ENCODE measurements at regions not wholly inside any gene's neighbourhood (a gene's known extent, or its start where the extent isn't known, plus 50 kb on each side); places are given as distances from the start of the nearest gene placed in this dataset.
"Not testable (repeated sequence)": the region's sequence is repeated elsewhere in the genome, so short reads cannot be mapped to it uniquely, and the experiment has no call there.

DNA sequence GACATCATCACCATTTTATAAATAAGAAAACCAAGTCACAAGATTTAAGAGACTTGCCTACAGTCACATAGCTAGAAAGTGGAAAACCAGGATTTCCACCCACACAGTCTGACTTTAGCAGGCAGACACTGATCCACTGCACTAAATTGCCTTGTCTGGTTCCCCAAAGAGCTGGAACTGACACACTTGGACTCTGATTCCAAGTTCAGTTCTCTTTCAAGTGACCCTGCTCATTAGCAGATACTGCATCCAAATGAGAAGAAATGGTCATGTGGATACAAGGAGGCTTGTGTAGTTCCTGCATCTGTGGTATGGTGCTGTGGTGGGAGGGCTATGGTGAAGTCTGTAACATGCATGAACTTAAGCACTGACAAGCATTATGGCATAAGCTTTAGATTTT, 180.1 kb upstream of the MKLN1 start:
- no peak for DNase-seq (ENCODE audit: low read depth)

- DNase-seq (ENCODE audit: low read depth), result no peak
Measured at GRCh38 chr7:131148258-131148657, 179.4 kb upstream of the MKLN1 start.

DNA sequence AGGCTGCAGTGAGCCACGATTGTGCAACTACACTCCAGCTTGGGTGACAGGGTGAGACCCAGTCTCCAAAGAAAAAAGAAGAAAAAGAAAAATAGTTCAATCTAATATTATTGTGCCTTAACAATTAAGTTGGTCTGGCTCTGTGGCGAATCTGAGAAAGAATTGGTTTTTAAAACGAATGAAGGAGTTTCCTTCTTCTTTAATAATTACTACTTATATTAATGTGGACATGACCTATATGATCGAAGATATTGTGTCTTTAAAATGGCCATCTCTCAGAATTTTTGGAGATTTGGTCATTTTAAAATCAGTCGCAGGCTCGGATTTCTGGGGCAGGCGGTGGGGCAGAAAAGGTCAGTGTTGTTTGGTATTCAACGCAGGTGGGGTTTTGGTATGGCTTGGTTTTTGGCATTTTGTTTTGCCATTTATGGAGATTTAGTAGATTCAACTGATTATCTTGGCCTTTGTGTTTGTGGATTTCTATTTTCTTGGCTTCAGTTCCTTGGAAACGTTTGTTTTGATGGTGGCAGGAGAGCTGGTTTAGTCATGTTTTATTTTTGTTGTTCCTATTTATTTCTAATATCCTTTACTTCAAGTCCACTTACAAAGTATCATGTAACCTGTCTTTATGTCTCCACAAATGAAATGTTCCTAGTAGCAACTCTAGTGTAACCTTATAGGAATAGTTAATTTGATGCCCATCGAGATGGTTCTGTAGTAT, 178.8 kb upstream of the MKLN1 start:
- no peak for DNase-seq (ENCODE audit: low read depth)

DNA sequence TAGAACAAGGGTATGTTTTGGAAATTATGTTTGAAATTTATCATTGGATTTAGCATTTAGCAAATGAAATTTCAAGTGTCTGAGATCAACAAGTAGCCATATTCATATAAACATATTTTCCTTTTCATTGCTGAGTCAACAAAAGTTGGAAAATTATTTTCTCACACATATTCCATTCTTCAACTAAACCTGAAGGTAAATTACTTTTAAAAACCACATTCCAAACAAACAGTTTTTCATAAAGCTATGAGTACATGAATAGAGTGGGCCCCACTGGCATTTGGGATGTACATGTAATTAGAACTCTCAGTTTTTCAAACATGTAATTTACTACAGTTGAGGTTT, 178.3 kb upstream of the MKLN1 start:
- DNase-seq (ENCODE audit: low read depth), result no peak

DNA sequence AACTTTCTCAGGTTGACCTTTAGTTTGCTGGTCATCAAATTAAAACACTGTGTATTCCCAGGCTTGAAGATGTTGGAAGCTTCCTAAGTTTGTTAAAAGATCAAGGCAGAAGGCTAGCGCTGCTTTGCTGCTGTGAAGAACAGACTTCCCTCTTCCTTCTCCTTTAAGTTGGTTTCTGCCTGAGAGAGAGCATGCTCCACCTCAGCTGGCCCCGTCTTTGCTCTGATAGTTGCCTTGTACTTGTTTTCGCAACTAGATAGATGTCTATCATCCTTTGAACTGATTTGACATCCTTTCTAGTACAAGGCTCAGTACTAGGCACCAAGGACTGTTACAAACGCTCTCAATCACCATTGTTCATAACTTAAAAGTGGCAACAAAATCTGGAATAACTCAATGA, 177.8 kb upstream of the MKLN1 start:
- no peak for DNase-seq (ENCODE audit: low read depth)

GRCh38 chr7:131151034-131151433, 176.6 kb upstream of the MKLN1 start:
- no peak for DNase-seq (ENCODE audit: low read depth)

DNA sequence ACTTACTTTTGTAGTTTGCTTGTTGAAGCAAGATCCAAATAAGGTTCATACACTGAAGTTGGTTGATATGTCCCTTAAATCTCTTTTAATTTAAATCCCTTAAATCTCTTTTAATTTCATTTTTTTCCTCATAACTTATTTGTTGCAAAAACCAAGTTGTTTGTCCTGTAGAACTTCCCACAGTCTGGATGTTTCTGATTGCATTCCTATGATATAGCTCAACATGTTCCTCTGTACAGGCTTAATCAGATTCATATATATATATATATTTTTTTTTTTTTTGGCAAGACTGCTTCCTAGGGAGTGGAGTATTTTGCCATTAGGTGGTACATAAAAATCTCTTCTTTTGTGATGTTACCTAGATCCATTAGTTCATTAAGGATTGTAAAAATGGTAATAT, 174.9 kb upstream of the MKLN1 start:
- DNase-seq (ENCODE audit: low read depth), result no peak

DNA sequence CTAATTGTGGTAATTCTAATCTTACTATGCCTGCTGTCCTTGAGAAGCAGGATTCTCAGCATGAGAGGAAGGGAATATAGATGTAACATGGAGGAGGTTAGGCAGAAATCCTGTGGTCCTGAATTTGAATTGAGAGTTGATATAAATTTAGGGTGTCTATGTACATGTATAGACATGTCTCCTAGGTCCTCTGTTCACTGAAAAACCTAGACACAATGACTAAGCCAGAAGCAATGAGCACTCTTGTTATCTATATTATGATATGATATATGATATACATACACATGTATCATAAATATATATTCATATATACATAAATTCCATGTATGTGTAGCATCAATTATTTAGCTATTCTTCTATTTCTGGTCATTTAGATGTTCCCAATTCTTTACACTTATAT, 173.3 kb upstream of the MKLN1 start:
- no peak for DNase-seq (ENCODE audit: low read depth)

GRCh38 chr7:131157530-131158243, 170.0 kb upstream of the MKLN1 start:
- DNase-seq (ENCODE audit: low read depth), result no peak

- not testable (repeated sequence) for DNase-seq (ENCODE audit: low read depth)
Measured at GRCh38 chr7:131158244-131158636, 169.4 kb upstream of the MKLN1 start.

GRCh38 chr7:131159961-131160361, 167.7 kb upstream of the MKLN1 start:
- DNase-seq (ENCODE audit: low read depth), result no peak

- DNase-seq (ENCODE audit: low read depth), result no peak
Measured at GRCh38 chr7:131161103-131161502, 166.6 kb upstream of the MKLN1 start.

- no peak for DNase-seq (ENCODE audit: low read depth)
Measured at GRCh38 chr7:131164025-131164925, 163.4 kb upstream of the MKLN1 start.

GRCh38 chr7:131166066-131166465, 161.6 kb upstream of the MKLN1 start:
- DNase-seq (ENCODE audit: low read depth), result no peak

- DNase-seq (ENCODE audit: low read depth), result no peak
Measured at GRCh38 chr7:131170440-131171271, 157.0 kb upstream of the MKLN1 start.

- DNase-seq (ENCODE audit: low read depth), result no peak
Measured at GRCh38 chr7:131173145-131173890, 154.4 kb upstream of the MKLN1 start.

- DNase-seq (ENCODE audit: low read depth), result no peak
Measured at GRCh38 chr7:131174391-131174790, 153.3 kb upstream of the MKLN1 start.

DNA sequence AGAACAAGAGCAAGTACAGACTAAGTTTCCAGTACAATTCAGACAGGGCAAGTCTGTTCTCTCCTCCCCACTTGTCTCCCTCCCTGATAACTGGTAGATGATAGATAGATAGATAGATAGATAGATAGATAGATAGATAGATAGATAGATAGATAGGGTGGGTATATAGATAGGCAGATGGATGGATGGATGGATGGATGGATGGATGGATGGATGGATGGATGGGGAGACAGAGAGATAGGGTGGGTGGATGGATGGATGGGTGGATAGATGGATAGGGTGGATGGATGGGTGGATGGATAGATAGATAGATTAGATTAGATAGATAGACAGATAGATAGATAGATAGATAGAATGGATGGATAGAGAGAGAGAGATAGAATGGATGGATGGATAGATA, 152.8 kb upstream of the MKLN1 start:
- no peak for DNase-seq (ENCODE audit: low read depth)

DNA sequence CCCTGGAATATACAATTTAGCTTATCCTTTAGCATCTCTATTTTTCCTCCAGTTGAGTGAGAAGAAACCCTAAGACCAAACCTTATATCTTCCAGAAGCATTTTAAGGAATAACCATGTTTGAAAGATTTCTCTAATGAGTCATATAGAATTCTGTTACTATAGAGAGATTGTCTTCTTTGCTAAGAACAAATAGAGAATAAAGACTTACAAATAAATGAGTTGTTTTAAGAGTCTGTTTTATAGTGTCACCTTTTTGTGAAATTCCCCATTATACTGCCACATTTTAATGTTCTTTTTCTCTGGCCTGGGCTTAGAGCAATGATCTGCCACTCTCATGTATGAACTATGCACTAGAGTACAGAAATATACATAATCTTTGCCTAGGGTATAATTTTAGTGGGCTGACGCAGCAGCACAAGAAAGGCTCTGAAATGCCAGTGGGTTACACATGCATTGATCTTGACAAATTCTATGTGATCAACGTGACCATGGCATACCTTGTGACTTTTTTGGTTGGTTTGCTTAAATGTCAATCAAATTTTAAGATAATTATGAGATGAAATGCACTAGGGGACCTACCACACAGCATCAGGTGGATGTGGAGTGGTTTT, 145.1 kb upstream of the MKLN1 start:
- DNase-seq (ENCODE audit: low read depth), result no peak

DNA sequence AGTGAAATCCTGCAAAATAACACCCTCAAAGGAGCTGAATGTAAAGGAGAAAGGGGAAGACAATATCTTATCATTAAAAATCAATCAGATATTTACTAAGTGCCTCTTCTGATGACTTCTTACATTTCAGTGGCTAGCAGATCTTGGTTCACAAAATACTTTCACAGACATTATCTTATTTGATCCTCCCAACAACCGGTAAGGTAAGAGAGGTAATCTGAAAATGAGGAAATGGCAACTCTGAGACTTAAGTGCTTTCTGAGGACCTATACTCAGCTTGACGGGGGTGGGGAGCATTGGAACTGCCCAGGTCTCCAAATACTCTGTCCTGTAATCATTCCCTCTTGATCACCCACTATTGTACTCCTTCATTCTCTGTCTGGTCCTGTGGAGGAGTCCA, 144.6 kb upstream of the MKLN1 start:
- DNase-seq (ENCODE audit: low read depth), result no peak

DNA sequence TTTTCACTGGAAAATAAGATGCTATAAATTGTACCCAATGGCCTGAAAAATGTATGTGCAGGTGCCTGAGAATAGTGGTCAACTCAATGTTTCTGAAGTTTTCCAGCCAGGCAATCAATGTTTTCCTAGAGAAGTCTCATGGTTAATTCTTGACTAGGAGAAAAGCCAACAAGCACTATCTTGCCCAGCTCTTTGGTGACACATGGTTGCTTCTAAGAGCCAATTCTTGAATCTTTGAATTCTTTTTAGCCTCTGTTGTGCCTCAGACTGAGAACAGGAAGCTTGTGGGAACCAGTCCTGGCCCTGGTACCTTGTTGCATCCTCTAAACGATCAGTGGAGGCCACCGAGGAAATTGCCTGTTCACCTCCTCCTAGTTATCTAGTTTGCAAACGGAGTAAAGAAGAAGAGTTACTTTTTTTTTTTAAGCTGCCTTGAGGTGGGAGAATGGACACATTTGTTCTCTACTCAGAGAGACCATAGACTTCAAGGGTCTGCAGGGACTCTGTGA, 144.0 kb upstream of the MKLN1 start:
- no peak for DNase-seq (ENCODE audit: low read depth)

All from T follicular helper cell (primary cell).